WTC11 (cell line): ENCODE measurements at regions not wholly inside any gene's neighbourhood (a gene's known extent, or its start where the extent isn't known, plus 50 kb on each side); places are given as distances from the start of the nearest gene placed in this dataset.

Experiments
- ATAC-seq: fragments of 200-7000 bp; cut with Tn5 transposase; 2 replicates; pipeline ENCODE4 v1.10.0; 2021; ENCODE audit warnings: mild to moderate bottlenecking, moderate library complexity
- CTCF ChIA-PET: fragments of 300-600 bp; sonication (Branson Sonifier 250); formaldehyde crosslinking; loops from one replicate; lab custom pipeline; 2021; ENCODE audit warnings: antibody characterized with exemption; lab: Charles Lee
- POLR2A ChIA-PET: fragments of 350-600 bp; sonication (Branson Sonifier 250); formaldehyde crosslinking; loops from one replicate; lab custom pipeline; 2021; ENCODE audit warnings: antibody characterized with exemption; lab: Charles Lee
- DNase-seq: peaks from one replicate; pipeline ENCODE4 v3.0.0; 2021; ENCODE audit warnings: low spot score
- H3K27ac Mint-ChIP-seq: 2 replicates; pipeline ENCODE4 v1.8.0; 2021; ENCODE audit warnings: mixed read lengths
- H3K27me3 Mint-ChIP-seq: 2 replicates; pipeline ENCODE4 v1.8.0; 2021; ENCODE audit warnings: low read depth, mild to moderate bottlenecking, moderate library complexity, mixed read lengths
- H3K36me3 Mint-ChIP-seq: 2 replicates; pipeline ENCODE4 v1.8.0; 2021; ENCODE audit warnings: mixed read lengths
- H3K4me1 Mint-ChIP-seq: 2 replicates; pipeline ENCODE4 v1.8.0; 2022; ENCODE audit warnings: mixed read lengths
- H3K4me3 Mint-ChIP-seq: 2 replicates; pipeline ENCODE4 v1.8.0; 2021; ENCODE audit warnings: mild to moderate bottlenecking, moderate library complexity, mixed read lengths
- H3K9me3 Mint-ChIP-seq: 2 replicates; pipeline ENCODE4 v1.8.0; 2021; ENCODE audit warnings: mixed read lengths
- CBFB ChIP-seq: sonication (generic); formaldehyde crosslinking; IDR thresholded peaks from 2 replicates; pipeline ENCODE4 v1.8.1; 2022; ENCODE audit warnings: mild to moderate bottlenecking, low read depth, missing genetic modification reagents
- ELF4 ChIP-seq: sonication (generic); formaldehyde crosslinking; IDR thresholded peaks from 2 replicates; pipeline ENCODE4 v1.8.1; 2022; ENCODE audit warnings: low read depth, mild to moderate bottlenecking, moderate library complexity, missing genetic modification reagents
- ESRRA ChIP-seq: sonication (generic); formaldehyde crosslinking; IDR thresholded peaks from 2 replicates; pipeline ENCODE4 v1.8.1; 2022; ENCODE audit warnings: mild to moderate bottlenecking, missing genetic modification reagents, borderline replicate concordance
- GTF2I ChIP-seq: fragments of 250-450 bp; sonication (Bioruptor Pico); conservative IDR thresholded peaks from 2 replicates; pipeline ENCODE4 v1.4.0; 2021; ENCODE audit warnings: mild to moderate bottlenecking
- HMGA2 ChIP-seq: fragments of 250-450 bp; sonication (Bioruptor Pico); IDR thresholded peaks from 2 replicates; pipeline ENCODE4 v1.4.0; 2021; ENCODE audit warnings: mild to moderate bottlenecking, moderate library complexity
- JUN ChIP-seq: sonication (generic); formaldehyde crosslinking; IDR thresholded peaks from 2 replicates; pipeline ENCODE4 v1.8.0; 2023; ENCODE audit warnings: mild to moderate bottlenecking, missing genetic modification reagents
- KAT7 ChIP-seq: sonication (generic); formaldehyde crosslinking; IDR thresholded peaks from 2 replicates; pipeline ENCODE4 v1.8.1; 2023; ENCODE audit warnings: missing genetic modification reagents, mild to moderate bottlenecking, borderline replicate concordance
- NFATC4 ChIP-seq: fragments of 250-450 bp; sonication (Bioruptor Pico); IDR thresholded peaks from 2 replicates; pipeline ENCODE4 v1.9.0; 2021; ENCODE audit warnings: mild to moderate bottlenecking
- NFE2L1 ChIP-seq: sonication (generic); formaldehyde crosslinking; IDR thresholded peaks from 2 replicates; pipeline ENCODE4 v1.8.1; 2023; ENCODE audit warnings: missing genetic modification reagents
- NR3C1 ChIP-seq: sonication (generic); formaldehyde crosslinking; conservative IDR thresholded peaks from 2 replicates; pipeline ENCODE4 v1.8.1; 2023; ENCODE audit warnings: low read depth, mild to moderate bottlenecking, missing genetic modification reagents
- RORB ChIP-seq: fragments of 250-450 bp; sonication (Bioruptor Pico); IDR thresholded peaks from 2 replicates; pipeline ENCODE4 v1.9.0; 2021; ENCODE audit warnings: mild to moderate bottlenecking
- TEAD1 ChIP-seq: sonication (generic); formaldehyde crosslinking; IDR thresholded peaks from 2 replicates; pipeline ENCODE4 v1.8.0; 2022; ENCODE audit warnings: mild to moderate bottlenecking, missing genetic modification reagents
- TEAD4 ChIP-seq: sonication (generic); formaldehyde crosslinking; IDR thresholded peaks from 2 replicates; pipeline ENCODE4 v1.8.0; 2022; ENCODE audit warnings: mild to moderate bottlenecking, missing genetic modification reagents
- ZNF219 ChIP-seq: sonication (generic); formaldehyde crosslinking; IDR thresholded peaks from 2 replicates; pipeline ENCODE4 v1.8.0; 2023; ENCODE audit warnings: missing genetic modification reagents, mild to moderate bottlenecking, borderline replicate concordance
- ZNF416 ChIP-seq: fragments of 250-450 bp; sonication (Bioruptor Pico); IDR thresholded peaks from 2 replicates; pipeline ENCODE4 v1.9.0; 2021; ENCODE audit warnings: mild to moderate bottlenecking, inconsistent platforms
- TF ChIP-seq, protein P1 (sequence below): sonication (generic); formaldehyde crosslinking; IDR thresholded peaks from 2 replicates; pipeline ENCODE4 v1.8.1; 2023; ENCODE audit warnings: mild to moderate bottlenecking, missing genetic modification reagents, moderate library complexity
- TF ChIP-seq, protein P2 (sequence below): sonication (generic); formaldehyde crosslinking; IDR thresholded peaks from 2 replicates; pipeline ENCODE4 v1.8.0; 2022; ENCODE audit warnings: missing genetic modification reagents
- TF ChIP-seq, protein P3 (sequence below): sonication (generic); formaldehyde crosslinking; IDR thresholded peaks from 2 replicates; pipeline ENCODE4 v1.8.1; 2022; ENCODE audit warnings: low read depth, missing genetic modification reagents, borderline replicate concordance
- TF ChIP-seq, protein P4 (sequence below): sonication (generic); formaldehyde crosslinking; IDR thresholded peaks from 2 replicates; pipeline ENCODE4 v1.8.0; 2022; ENCODE audit warnings: mild to moderate bottlenecking, missing genetic modification reagents
- TF ChIP-seq, protein P5 (sequence below): sonication (generic); formaldehyde crosslinking; IDR thresholded peaks from 2 replicates; pipeline ENCODE4 v1.8.0; 2023; ENCODE audit warnings: missing genetic modification reagents
- TF ChIP-seq, protein P6 (sequence below): fragments of 250-450 bp; sonication (Bioruptor Pico); IDR thresholded peaks from 2 replicates; pipeline ENCODE4 v1.9.0; 2021; ENCODE audit warnings: mild to moderate bottlenecking
- TF ChIP-seq, protein P7 (sequence below): sonication (generic); formaldehyde crosslinking; IDR thresholded peaks from 2 replicates; pipeline ENCODE4 v1.8.0; 2022; ENCODE audit warnings: mild to moderate bottlenecking, missing genetic modification reagents
- TF ChIP-seq, protein P8 (sequence below): fragments of 200-600 bp; IDR thresholded peaks from 2 replicates; pipeline ENCODE4 v1.8.0; 2022; ENCODE audit warnings: antibody characterized with exemption
- TF ChIP-seq, protein P9 (sequence below): sonication (generic); formaldehyde crosslinking; IDR thresholded peaks from 2 replicates; pipeline ENCODE4 v1.8.0; 2022; ENCODE audit warnings: mild to moderate bottlenecking, missing genetic modification reagents

DNA sequence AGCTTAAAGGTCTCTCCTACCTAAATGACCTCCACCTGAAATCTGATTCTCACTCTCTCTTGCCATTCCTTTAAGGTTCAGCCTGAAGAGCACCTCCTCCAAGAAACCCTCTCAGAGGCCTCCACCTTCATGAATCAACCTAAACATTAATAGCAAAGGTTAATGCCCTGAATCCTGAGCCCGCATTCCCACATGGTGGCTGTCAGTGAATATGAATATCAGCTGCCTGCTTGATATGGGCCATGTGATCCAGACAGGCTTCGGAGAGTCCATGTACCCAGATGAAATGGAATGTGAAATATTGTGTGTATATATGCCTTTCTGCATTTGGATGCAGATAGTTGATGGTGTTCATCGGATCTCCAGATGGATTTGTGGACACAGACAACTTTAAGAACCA, 317.5 kb downstream of the TOX3 start (continued):
- TF ChIP-seq, protein P1, sequence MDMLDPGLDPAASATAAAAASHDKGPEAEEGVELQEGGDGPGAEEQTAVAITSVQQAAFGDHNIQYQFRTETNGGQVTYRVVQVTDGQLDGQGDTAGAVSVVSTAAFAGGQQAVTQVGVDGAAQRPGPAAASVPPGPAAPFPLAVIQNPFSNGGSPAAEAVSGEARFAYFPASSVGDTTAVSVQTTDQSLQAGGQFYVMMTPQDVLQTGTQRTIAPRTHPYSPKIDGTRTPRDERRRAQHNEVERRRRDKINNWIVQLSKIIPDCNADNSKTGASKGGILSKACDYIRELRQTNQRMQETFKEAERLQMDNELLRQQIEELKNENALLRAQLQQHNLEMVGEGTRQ (CRISPR knock-in tag), result no peak
- TF ChIP-seq, protein P2, sequence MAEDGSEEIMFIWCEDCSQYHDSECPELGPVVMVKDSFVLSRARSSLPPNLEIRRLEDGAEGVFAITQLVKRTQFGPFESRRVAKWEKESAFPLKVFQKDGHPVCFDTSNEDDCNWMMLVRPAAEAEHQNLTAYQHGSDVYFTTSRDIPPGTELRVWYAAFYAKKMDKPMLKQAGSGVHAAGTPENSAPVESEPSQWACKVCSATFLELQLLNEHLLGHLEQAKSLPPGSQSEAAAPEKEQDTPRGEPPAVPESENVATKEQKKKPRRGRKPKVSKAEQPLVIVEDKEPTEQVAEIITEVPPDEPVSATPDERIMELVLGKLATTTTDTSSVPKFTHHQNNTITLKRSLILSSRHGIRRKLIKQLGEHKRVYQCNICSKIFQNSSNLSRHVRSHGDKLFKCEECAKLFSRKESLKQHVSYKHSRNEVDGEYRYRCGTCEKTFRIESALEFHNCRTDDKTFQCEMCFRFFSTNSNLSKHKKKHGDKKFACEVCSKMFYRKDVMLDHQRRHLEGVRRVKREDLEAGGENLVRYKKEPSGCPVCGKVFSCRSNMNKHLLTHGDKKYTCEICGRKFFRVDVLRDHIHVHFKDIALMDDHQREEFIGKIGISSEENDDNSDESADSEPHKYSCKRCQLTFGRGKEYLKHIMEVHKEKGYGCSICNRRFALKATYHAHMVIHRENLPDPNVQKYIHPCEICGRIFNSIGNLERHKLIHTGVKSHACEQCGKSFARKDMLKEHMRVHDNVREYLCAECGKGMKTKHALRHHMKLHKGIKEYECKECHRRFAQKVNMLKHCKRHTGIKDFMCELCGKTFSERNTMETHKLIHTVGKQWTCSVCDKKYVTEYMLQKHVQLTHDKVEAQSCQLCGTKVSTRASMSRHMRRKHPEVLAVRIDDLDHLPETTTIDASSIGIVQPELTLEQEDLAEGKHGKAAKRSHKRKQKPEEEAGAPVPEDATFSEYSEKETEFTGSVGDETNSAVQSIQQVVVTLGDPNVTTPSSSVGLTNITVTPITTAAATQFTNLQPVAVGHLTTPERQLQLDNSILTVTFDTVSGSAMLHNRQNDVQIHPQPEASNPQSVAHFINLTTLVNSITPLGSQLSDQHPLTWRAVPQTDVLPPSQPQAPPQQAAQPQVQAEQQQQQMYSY (CRISPR knock-in tag), result no peak
- no peak for TF ChIP-seq NFE2L1 (CRISPR knock-in tag)
- TF ChIP-seq KAT7, result no peak
- TF ChIP-seq RORB (CRISPR knock-in tag), result no peak
- TF ChIP-seq, protein P3, sequence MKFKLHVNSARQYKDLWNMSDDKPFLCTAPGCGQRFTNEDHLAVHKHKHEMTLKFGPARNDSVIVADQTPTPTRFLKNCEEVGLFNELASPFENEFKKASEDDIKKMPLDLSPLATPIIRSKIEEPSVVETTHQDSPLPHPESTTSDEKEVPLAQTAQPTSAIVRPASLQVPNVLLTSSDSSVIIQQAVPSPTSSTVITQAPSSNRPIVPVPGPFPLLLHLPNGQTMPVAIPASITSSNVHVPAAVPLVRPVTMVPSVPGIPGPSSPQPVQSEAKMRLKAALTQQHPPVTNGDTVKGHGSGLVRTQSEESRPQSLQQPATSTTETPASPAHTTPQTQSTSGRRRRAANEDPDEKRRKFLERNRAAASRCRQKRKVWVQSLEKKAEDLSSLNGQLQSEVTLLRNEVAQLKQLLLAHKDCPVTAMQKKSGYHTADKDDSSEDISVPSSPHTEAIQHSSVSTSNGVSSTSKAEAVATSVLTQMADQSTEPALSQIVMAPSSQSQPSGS (CRISPR knock-in tag), result no peak
- no peak for TF ChIP-seq TEAD4 (CRISPR knock-in tag)
- no peak for TF ChIP-seq CBFB
- TF ChIP-seq, protein P4, sequence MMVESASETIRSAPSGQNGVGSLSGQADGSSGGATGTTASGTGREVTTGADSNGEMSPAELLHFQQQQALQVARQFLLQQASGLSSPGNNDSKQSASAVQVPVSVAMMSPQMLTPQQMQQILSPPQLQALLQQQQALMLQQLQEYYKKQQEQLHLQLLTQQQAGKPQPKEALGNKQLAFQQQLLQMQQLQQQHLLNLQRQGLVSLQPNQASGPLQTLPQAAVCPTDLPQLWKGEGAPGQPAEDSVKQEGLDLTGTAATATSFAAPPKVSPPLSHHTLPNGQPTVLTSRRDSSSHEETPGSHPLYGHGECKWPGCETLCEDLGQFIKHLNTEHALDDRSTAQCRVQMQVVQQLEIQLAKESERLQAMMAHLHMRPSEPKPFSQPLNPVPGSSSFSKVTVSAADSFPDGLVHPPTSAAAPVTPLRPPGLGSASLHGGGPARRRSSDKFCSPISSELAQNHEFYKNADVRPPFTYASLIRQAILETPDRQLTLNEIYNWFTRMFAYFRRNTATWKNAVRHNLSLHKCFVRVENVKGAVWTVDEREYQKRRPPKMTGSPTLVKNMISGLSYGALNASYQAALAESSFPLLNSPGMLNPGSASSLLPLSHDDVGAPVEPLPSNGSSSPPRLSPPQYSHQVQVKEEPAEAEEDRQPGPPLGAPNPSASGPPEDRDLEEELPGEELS (CRISPR knock-in tag), result no peak
- TF ChIP-seq NR3C1 (CRISPR knock-in tag), result no peak
- no peak for TF ChIP-seq JUN (CRISPR knock-in tag)
- TF ChIP-seq, all 79 proteins: peak for 0

DNA sequence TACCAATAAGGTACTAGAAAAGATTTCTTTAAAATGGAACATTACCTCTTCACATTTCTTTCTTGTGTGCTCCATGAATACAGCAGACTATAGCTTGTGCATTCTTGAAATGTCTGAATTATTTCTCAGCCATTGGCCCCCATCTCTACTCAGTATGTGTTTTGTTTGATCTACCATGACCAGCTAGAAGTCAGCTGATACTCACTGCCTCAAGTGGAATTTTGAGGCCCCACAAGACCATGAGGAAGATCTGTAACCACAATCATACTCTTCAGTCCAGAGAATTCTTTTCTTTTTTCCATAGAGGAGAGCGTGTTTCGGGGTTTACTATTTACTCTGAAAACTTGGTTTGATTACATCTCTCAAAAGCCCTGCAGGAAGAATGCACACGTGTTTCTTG, 319.1 kb downstream of the TOX3 start:
- ChIA-PET POLR2A (no interaction called here), CTCF (interaction anchor here (0.6 kb wide), 1 partner anchor 310 kb away, joined by 4 read pairs; no protein-coding TSS in a partner anchor)
- TF ChIP-seq, protein P5, sequence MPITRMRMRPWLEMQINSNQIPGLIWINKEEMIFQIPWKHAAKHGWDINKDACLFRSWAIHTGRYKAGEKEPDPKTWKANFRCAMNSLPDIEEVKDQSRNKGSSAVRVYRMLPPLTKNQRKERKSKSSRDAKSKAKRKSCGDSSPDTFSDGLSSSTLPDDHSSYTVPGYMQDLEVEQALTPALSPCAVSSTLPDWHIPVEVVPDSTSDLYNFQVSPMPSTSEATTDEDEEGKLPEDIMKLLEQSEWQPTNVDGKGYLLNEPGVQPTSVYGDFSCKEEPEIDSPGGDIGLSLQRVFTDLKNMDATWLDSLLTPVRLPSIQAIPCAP, result no peak
- TF ChIP-seq, protein P6, sequence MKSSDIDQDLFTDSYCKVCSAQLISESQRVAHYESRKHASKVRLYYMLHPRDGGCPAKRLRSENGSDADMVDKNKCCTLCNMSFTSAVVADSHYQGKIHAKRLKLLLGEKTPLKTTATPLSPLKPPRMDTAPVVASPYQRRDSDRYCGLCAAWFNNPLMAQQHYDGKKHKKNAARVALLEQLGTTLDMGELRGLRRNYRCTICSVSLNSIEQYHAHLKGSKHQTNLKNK, result no peak
- TF ChIP-seq HMGA2 (CRISPR knock-in tag) (no peak), ELF4 (CRISPR knock-in tag) (no peak), NR3C1 (CRISPR knock-in tag) (no peak)
- peaks cover 6% of the 10 kb centered on the region for H3K36me3 Mint-ChIP-seq
- H3K4me1 Mint-ChIP-seq, result peaks cover 7% of the 10 kb centered on the region
- ATAC-seq (no peak), DNase-seq (no peak)
- H3K9me3 Mint-ChIP-seq, result peaks cover 33% of the 10 kb centered on the region
- no peak overlapping the region for H3K27ac Mint-ChIP-seq
- H3K4me3 Mint-ChIP-seq, result no peak overlapping the region
- no peaks in the 10 kb centered on the region; the same call in 1 of the 2 replicates for H3K27me3 Mint-ChIP-seq

DNA sequence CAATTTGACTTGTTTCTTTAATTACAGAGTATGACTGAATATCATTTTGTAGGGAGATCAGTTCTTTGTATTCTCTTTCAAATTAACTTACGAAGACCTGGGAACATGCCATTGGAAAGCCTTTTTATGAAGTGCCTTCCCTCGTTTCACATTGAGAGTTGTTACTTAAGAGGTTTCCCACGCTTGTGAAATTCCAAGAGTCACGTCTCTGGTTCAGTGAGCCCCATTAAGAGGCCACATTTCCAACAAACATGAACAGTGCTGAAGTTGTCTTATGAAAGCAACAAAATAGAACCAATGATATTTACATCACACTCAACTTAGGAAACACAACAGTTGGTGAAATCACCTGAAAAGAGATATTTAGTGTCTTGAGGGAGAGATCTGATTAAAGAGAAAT, 334.1 kb downstream of the TOX3 start:
- Mint-ChIP-seq H3K9me3 (peaks cover 17% of the 10 kb centered on the region), H3K27me3 (no peaks in the 10 kb centered on the region; the same call in 1 of the 2 replicates), H3K4me3 (no peak overlapping the region), H3K27ac (no peak overlapping the region), H3K36me3 (peaks cover 11% of the 10 kb centered on the region), H3K4me1 (peaks cover 7% of the 10 kb centered on the region)
- ChIA-PET CTCF (no interaction called here), POLR2A (no interaction called here)
- DNase-seq, result no peak
- no peak for ATAC-seq
- no peak for TF ChIP-seq TEAD1 (CRISPR knock-in tag)
- TF ChIP-seq ESRRA, result no peak
- TF ChIP-seq CBFB, result no peak
- TF ChIP-seq, protein P7, sequence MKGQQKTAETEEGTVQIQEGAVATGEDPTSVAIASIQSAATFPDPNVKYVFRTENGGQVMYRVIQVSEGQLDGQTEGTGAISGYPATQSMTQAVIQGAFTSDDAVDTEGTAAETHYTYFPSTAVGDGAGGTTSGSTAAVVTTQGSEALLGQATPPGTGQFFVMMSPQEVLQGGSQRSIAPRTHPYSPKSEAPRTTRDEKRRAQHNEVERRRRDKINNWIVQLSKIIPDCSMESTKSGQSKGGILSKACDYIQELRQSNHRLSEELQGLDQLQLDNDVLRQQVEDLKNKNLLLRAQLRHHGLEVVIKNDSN (CRISPR knock-in tag), result no peak
- TF ChIP-seq, protein P8, sequence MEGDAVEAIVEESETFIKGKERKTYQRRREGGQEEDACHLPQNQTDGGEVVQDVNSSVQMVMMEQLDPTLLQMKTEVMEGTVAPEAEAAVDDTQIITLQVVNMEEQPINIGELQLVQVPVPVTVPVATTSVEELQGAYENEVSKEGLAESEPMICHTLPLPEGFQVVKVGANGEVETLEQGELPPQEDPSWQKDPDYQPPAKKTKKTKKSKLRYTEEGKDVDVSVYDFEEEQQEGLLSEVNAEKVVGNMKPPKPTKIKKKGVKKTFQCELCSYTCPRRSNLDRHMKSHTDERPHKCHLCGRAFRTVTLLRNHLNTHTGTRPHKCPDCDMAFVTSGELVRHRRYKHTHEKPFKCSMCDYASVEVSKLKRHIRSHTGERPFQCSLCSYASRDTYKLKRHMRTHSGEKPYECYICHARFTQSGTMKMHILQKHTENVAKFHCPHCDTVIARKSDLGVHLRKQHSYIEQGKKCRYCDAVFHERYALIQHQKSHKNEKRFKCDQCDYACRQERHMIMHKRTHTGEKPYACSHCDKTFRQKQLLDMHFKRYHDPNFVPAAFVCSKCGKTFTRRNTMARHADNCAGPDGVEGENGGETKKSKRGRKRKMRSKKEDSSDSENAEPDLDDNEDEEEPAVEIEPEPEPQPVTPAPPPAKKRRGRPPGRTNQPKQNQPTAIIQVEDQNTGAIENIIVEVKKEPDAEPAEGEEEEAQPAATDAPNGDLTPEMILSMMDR, result no peak
- TF ChIP-seq NFATC4 (CRISPR knock-in tag), result no peak
- no peak for TF ChIP-seq ZNF416 (CRISPR knock-in tag)
- TF ChIP-seq, protein P9, sequence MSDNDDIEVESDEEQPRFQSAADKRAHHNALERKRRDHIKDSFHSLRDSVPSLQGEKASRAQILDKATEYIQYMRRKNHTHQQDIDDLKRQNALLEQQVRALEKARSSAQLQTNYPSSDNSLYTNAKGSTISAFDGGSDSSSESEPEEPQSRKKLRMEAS (CRISPR knock-in tag), result no peak
- TF ChIP-seq ZNF219 (CRISPR knock-in tag), result no peak
- TF ChIP-seq GTF2I, result no peak
